ENCODE measurements at regions not wholly inside any gene's neighbourhood (a gene's known extent, or its start where the extent isn't known, plus 50 kb on each side); places are given as distances from the start of the nearest gene placed in this dataset.

- TF ChIP-seq CTCF (IDR thresholded peaks at IDR 0.05; ENCODE audit: borderline replicate concordance, control extremely low read depth, extremely low read depth, insufficient read depth, missing control alignments): no peak
- DNase-seq (ENCODE audit: low spot score): no peak
- in situ Hi-C loops (cut with MboI; ENCODE audit: low sequenced_read_pairs, unreplicated experiment): no loop called here
These were observed 772.1 kb upstream of the MAP3K7 start for GRCh38 chr6:91358986-91359385.

- TF ChIP-seq CTCF (IDR thresholded peaks at IDR 0.05; ENCODE audit: borderline replicate concordance, control extremely low read depth, extremely low read depth, insufficient read depth, missing control alignments): no peak
- in situ Hi-C loops (cut with MboI; ENCODE audit: low sequenced_read_pairs, unreplicated experiment): no loop called here
- no peak for DNase-seq (ENCODE audit: low spot score)
These were observed 766.0 kb upstream of the MAP3K7 start for GRCh38 chr6:91352878-91353277.

GRCh38 chr6:91352321-91352720 lies 765.4 kb upstream of the MAP3K7 start:
- no peak for TF ChIP-seq CTCF (IDR thresholded peaks at IDR 0.05; ENCODE audit: borderline replicate concordance, control extremely low read depth, extremely low read depth, insufficient read depth, missing control alignments)
- in situ Hi-C loops (cut with MboI; ENCODE audit: low sequenced_read_pairs, unreplicated experiment): no loop called here
- DNase-seq (ENCODE audit: low spot score): no peak

GRCh38 chr6:91350146-91350908 lies 763.5 kb upstream of the MAP3K7 start:
- in situ Hi-C loops (cut with MboI; ENCODE audit: low sequenced_read_pairs, unreplicated experiment): no loop called here
- no peak for TF ChIP-seq CTCF (IDR thresholded peaks at IDR 0.05; ENCODE audit: borderline replicate concordance, control extremely low read depth, extremely low read depth, insufficient read depth, missing control alignments)
- DNase-seq (ENCODE audit: low spot score): no peak

- TF ChIP-seq CTCF (IDR thresholded peaks at IDR 0.05; ENCODE audit: borderline replicate concordance, control extremely low read depth, extremely low read depth, insufficient read depth, missing control alignments): no peak
- in situ Hi-C loops (cut with MboI; ENCODE audit: low sequenced_read_pairs, unreplicated experiment): no loop called here
- DNase-seq (ENCODE audit: low spot score): no peak
These were observed 754.6 kb upstream of the MAP3K7 start for GRCh38 chr6:91341473-91341872.

GRCh38 chr6:91340896-91341395 lies 754.1 kb upstream of the MAP3K7 start:
- no peak for TF ChIP-seq CTCF (IDR thresholded peaks at IDR 0.05; ENCODE audit: borderline replicate concordance, control extremely low read depth, extremely low read depth, insufficient read depth, missing control alignments)
- DNase-seq (ENCODE audit: low spot score): no peak
- in situ Hi-C loops (cut with MboI; ENCODE audit: low sequenced_read_pairs, unreplicated experiment): no loop called here

Measured in GM13976 (cell line).